ENCODE measurements at regions not wholly inside any gene's neighbourhood (a gene's known extent, or its start where the extent isn't known, plus 50 kb on each side); places are given as distances from the start of the nearest gene placed in this dataset.
A peak's percentile ranks its signal among the peaks of the same experiment; 100 is the strongest.

DNA sequence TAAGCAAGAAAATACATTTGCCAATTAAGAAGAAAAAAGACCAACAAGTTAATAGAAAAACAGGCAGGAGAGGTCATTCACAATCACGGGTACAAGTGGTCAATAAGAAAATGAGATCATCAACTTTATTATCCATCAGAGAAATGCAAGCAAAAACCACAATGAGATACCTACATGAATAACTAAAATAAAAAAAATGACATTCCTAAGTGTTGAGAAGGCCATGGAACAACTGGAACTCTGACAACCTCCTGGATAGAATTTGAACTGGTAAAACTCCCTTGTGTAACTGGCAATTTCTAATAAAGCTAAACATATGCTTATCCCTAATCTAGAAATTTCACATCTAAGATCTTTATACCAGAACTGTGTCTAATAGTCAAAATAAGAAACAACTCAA is 135.4 kb upstream of the BACE2 start:
- no peak overlapping the region for H3K27ac ChIP-seq
- TF ChIP-seq ZFX (IDR thresholded peaks at IDR 0.05; ENCODE audit: borderline replicate concordance): no peak
- TF ChIP-seq, protein P1, sequence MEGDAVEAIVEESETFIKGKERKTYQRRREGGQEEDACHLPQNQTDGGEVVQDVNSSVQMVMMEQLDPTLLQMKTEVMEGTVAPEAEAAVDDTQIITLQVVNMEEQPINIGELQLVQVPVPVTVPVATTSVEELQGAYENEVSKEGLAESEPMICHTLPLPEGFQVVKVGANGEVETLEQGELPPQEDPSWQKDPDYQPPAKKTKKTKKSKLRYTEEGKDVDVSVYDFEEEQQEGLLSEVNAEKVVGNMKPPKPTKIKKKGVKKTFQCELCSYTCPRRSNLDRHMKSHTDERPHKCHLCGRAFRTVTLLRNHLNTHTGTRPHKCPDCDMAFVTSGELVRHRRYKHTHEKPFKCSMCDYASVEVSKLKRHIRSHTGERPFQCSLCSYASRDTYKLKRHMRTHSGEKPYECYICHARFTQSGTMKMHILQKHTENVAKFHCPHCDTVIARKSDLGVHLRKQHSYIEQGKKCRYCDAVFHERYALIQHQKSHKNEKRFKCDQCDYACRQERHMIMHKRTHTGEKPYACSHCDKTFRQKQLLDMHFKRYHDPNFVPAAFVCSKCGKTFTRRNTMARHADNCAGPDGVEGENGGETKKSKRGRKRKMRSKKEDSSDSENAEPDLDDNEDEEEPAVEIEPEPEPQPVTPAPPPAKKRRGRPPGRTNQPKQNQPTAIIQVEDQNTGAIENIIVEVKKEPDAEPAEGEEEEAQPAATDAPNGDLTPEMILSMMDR (IDR thresholded peaks at IDR 0.05): no peak

DNA sequence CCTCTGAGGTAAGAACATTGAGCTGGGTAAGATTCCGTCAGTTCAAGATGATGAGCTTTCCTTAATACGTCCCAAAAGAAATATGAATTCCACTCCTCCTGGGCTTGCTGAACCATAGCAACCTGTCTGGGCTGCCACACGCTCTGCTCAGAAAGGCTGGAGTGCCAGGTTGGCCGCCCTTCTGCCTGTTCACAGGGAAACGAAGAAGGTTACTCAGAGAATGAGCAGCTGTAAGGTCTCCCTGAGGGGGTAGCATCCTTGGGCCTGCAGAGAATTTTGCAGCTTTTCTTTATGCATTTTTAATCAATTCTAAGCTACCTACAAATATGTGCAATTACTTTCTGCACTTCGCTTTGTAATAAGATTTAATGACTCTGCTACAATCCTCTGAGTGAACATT is 130.7 kb upstream of the BACE2 start:
- no peak overlapping the region for H3K27ac ChIP-seq
- TF ChIP-seq ZFX (IDR thresholded peaks at IDR 0.05; ENCODE audit: borderline replicate concordance): no peak
- TF ChIP-seq, protein P1 (IDR thresholded peaks at IDR 0.05): no peak

DNA sequence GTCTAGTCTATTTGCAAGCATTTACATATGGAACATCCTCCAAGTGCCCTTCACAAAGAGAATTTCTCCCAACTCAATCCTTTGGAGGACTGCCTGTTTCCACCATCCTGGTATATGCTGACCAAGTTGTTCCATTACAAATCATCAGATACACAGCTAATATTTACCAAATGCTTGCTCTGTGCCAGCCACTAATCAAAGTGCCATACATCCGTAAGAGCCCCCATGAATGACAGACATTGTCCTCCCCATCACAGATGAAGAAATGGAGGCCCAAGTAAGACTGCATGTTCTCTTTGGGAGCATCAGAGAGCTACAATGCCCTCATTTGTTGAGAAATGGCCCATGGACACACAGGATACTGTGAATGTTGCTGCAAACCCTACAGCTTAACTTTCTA is 130.0 kb upstream of the BACE2 start:
- H3K27ac ChIP-seq: no peak overlapping the region
- no peak for TF ChIP-seq ZFX (IDR thresholded peaks at IDR 0.05; ENCODE audit: borderline replicate concordance)
- TF ChIP-seq, protein P1 (IDR thresholded peaks at IDR 0.05): no peak

DNA sequence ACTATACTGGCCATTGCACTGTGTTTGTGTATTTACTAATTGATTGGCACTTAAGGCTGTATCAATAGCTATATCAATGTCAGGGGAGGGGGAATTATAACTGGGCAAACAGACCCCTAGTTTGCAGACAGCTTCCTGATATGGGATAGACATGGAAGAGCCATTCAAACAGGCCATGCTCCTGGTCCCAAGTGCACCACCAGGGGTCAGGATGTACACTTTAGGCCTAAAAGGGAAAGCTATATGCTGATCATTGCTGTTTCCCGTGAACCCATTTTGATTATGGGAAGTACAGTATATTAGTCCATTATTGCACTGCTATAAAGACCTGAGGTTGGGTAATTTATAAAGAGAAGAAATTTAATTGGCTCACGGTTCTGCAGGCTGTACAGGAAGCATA is 124.9 kb upstream of the BACE2 start:
- TF ChIP-seq, protein P1 (IDR thresholded peaks at IDR 0.05): peak; percentile 61
- no peak for TF ChIP-seq ZFX (IDR thresholded peaks at IDR 0.05; ENCODE audit: borderline replicate concordance)
- H3K27ac ChIP-seq: no peak overlapping the region

DNA sequence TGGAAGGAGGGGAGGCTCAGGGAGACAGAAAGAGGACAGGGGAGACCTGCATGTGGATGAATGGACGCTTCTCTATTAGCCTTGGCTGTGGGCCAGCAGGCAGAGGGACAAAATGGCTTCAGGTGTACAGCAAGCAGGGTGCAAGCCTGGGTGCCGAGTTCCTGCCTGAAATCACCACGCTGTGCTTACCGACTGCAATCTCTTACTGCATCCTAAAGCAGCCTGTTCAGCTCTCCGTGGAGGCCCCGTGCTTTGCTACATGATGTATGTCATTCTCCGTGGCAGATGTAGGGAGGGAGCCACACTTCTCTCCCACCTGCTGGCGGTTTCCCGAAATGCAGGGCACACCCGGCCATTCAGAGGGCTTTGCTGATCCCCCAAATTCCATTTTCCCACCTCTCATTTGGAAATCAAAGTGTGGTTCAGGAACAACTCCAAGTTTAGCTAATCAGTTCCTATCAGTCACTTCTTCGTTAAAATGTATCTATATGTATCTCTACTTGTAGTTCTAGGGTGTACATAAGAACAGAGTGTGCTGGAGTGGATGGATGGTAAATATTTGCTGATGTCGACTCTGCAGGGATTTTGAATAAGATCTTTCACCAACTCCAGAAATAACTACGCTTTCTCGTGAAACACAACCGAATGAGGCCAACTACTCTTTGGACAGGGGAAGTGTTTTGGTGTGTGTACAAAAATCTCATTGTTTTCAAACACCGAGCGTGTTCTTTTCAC is 122.3 kb upstream of the BACE2 start:
- peak overlapping the region; percentile 99 for H3K27ac ChIP-seq

DNA sequence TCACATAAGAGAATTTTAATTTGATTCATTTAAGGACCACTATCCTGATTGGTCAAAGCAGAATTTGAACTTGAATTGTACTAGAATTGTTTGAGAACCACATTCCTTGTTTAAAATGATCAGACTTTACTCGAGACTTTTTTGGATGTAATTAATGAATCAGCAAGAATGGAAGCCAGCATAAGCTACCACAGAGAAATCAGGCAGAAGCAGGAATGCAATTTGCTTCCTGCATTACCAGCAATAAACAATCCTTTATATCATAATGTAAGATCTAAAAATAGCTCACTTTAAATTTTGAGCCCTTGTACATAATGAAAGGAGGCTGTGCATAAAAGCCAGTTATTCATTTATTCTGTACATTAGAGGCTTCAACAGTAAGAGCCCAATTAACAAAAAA is 119.8 kb upstream of the BACE2 start:
- TF ChIP-seq, protein P1 (IDR thresholded peaks at IDR 0.05): no peak
- no peak for TF ChIP-seq ZFX (IDR thresholded peaks at IDR 0.05; ENCODE audit: borderline replicate concordance)
- peak overlapping the region; percentile 99; the same call in 1 of the 2 replicates for H3K27ac ChIP-seq

More for the DNA sequence above, 122.3 kb upstream of the BACE2 start:
- TF ChIP-seq ZFX (IDR thresholded peaks at IDR 0.05; ENCODE audit: borderline replicate concordance): no peak
- TF ChIP-seq, protein P1 (IDR thresholded peaks at IDR 0.05): peak; percentile 48

DNA sequence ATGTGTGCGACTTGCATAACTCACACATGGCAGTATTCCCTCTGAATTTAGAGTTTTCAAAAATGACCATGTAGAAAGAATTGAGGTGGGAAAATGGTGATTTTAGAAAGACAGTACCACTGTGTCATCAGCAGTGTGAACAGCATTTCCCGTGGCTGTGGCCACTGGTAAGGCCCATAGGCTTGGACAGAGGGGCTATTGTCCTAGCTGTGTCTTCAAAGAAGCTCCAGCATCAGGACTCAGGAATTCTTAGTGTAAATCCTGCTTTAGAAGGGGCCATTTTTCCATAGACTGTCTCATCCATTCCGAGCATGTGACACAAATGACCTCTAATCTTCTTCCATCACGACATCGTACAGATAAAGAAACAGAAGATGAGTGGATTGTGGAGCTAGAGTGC is 119.3 kb upstream of the BACE2 start:
- TF ChIP-seq ZFX (IDR thresholded peaks at IDR 0.05; ENCODE audit: borderline replicate concordance): no peak
- TF ChIP-seq, protein P1 (IDR thresholded peaks at IDR 0.05): no peak
- no peak overlapping the region for H3K27ac ChIP-seq

Measured in 22Rv1 (cell line).